Erythroblast (primary cell): ENCODE measurements at regions not wholly inside any gene's neighbourhood (a gene's known extent, or its start where the extent isn't known, plus 50 kb on each side); places are given as distances from the start of the nearest gene placed in this dataset.

Experiments used
- GATA1 ChIP-seq: IDR thresholded peaks from 2 replicates; pipeline ENCODE4 v1.6.1; 2011; ENCODE audit warnings: low read depth, mild to moderate bottlenecking, control low read depth, low read length, moderate library complexity
- POLR2A ChIP-seq: IDR thresholded peaks from 2 replicates; pipeline ENCODE4 v1.6.1; 2011; ENCODE audit warnings: mild to moderate bottlenecking, low read length

- TF ChIP-seq POLR2A (no peak), GATA1 (no peak)
These were observed 194.3 kb upstream of the DAAM1 start for GRCh38 chr14:58994130-58994529.
